LHCN-M2 (cell line): ENCODE measurements at regions not wholly inside any gene's neighbourhood (a gene's known extent, or its start where the extent isn't known, plus 50 kb on each side); places are given as distances from the start of the nearest gene placed in this dataset.
"Not testable (repeated sequence)": the region's sequence is repeated elsewhere in the genome, so short reads cannot be mapped to it uniquely, and the experiment has no call there.

Experiments used
- DNase-seq: peaks from one replicate; pipeline ENCODE4 v3.0.0-alpha.2; 2012; ENCODE audit warnings: low read depth

- DNase-seq, result no peak
Measured at GRCh38 chr14:89661392-89661791, 244.4 kb upstream of the FOXN3 start.

DNA sequence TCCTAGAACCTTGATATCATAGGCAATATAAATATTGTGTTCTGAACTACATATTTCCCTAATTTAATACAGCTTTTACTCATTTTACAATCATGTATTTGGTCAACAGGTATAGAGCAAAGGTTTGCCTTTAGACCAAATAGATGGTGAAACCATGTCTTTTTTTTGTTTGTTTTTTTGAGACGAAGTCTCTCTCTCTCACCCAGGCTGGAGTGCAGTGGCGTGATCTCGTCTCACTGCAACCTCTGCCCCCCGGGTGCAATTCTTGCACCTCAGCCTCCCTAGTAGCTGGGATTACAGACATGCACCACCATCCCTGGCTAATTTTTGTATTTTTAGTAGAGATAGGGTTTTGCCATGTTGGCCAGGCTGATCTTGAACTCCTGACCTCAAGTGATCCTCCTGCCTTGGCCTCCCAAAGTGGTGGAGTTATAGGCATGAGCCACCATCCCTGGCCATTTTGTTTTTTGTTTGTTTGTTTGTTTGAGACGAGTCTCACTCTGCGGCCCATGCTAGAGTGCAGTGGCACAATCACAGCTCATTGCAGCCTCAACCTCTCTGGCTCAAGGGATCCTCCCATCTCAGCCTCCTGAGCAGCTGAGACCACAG is 243.7 kb upstream of the FOXN3 start:
- not testable (repeated sequence) for DNase-seq

DNA sequence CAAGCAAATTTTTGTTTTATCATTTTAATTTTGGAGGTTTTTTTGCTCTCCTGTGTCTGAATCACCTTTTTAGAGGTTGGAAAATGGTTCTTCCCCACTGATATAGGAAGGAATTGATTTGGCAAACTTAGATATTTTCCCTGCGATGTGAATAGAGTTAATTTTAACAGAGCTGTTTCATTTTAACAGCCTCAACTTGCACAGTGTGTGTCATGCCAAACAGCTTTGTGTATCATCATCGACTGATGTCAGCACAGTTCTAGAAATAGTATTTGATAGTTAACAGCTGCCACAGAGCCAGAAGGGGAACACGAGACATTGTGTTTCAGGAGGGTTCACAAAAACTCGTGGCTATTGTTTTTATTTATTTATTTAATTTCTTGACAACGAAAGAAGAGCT is 243.1 kb upstream of the FOXN3 start:
- DNase-seq, result peak; percentile 78

DNA sequence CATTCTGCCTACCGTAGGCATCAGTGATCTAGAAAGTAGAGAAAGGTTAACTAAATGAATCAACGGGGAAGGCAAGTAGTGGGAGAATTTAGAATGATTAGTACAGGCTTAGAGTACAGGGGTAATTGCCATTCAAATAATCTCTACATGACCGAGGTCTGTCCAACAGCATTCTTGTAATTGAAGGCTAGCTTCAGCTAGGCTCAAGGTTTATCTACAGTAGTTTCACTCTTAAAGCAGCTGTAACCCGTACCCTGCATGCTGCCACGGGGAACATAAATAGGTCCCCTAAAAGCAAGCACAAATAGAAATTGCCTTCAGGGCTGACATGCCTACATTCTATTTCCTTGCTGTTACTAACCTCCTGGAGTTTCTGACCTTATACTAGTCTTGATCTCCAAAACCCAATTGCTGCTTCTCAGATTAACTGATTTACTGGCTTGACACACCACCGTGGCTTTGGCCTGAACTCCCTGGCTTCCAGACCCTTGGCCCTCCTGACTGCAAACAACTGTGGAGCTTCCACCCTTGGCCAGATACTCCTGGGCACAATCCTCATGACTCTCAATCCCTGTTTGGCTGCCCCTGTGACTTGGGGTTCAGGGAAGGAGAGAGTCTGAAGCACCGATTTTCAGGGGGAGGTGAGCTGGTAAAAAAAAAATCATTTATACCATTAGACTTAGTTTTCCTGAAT is 242.1 kb upstream of the FOXN3 start:
- DNase-seq, result no peak

GRCh38 chr14:89657014-89657413 is 240.0 kb upstream of the FOXN3 start:
- DNase-seq, result no peak

GRCh38 chr14:89654998-89655397 is 238.0 kb upstream of the FOXN3 start:
- DNase-seq, result no peak

DNA sequence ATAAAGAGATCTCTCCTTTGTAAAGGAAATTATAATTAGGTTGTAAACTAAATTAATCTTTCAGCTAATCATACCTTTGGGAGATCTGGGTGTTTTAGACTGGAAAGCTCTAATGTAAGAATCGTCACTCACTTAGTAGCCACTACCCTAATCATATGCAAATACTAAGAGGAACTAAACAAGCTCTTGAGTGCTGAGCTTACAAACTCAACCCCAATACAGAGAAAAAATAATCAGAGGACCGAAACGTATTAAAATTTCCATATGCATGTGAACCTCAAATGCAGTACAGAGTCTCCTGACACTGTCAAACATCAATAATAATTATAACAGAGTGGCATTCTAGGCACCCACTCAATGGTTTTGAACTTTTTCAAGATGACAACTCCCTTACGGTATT is 235.3 kb upstream of the FOXN3 start:
- DNase-seq, result no peak

DNA sequence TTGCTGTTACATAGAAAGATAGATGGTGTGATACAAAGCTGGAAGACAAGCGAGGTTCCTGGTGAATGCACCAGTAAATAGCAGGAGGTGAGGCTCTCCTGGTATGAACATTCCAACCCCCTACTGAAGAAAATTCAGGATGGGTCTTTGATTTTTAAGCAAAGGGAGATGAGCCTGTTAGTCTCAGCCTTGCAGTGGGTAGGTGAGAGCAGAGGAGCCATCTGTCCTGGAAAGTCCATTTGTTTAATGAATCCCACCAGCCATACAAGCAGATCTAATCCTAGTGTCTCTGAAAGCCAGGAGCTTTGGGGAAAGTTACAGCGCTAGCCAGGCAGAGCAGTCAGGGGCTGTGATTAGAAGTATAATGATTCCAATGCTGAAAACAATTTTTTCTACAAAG is 234.8 kb upstream of the FOXN3 start:
- no peak for DNase-seq

GRCh38 chr14:89650077-89650978 is 233.3 kb upstream of the FOXN3 start:
- DNase-seq, result no peak

DNA sequence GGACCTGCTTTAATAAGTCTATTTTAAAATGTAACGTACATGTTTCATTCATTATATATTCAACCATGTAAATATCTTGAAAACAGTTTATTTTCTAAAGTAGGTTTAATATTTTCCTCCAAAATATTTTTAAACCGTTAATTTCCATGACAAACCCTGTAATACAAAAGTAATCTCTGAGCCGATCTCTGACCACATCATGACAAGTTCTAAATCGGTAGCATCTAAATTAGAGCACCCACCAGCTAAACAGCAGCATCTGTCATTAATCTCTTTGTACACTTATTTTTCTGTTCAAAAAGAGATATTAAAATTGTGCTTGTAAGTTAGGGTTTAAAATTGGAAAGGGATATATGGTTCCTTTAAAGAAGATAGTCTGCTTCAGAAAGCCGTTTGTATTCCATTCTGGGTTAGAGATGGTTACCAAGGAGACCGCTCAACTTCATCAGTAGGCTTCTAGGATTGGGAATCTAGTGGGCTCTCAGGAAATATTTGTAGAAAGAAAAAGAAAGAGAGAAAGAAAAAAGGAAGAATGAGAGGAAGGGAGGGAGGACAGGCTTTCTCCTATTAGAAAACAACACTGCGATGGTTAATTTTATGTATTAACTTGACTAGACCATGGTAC is 232.5 kb upstream of the FOXN3 start:
- no peak for DNase-seq

- no peak for DNase-seq
Measured at GRCh38 chr14:89648924-89649323, 231.9 kb upstream of the FOXN3 start.

- no peak for DNase-seq
Measured at GRCh38 chr14:89648510-89648909, 231.5 kb upstream of the FOXN3 start.

GRCh38 chr14:89646971-89647370 is 229.9 kb upstream of the FOXN3 start:
- no peak for DNase-seq

DNA sequence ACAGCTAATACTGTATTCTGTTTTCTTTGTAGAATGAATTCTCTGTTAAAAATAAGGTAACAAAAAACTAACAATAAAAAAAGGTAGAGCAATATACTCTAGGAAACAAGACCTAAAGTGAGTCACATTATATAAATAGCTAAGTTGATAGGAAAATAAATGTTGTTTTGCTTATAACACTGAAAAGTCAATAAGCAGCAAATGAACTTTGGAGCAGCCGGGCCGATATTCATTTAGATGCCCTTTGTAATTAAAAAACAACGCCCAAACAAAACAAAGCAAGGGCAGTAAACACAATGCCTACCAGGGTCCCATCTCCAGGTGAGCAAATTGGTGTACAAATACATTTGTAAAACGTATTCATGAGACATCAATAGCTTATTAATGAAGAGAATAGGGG is 227.6 kb upstream of the FOXN3 start:
- DNase-seq, result no peak

DNA sequence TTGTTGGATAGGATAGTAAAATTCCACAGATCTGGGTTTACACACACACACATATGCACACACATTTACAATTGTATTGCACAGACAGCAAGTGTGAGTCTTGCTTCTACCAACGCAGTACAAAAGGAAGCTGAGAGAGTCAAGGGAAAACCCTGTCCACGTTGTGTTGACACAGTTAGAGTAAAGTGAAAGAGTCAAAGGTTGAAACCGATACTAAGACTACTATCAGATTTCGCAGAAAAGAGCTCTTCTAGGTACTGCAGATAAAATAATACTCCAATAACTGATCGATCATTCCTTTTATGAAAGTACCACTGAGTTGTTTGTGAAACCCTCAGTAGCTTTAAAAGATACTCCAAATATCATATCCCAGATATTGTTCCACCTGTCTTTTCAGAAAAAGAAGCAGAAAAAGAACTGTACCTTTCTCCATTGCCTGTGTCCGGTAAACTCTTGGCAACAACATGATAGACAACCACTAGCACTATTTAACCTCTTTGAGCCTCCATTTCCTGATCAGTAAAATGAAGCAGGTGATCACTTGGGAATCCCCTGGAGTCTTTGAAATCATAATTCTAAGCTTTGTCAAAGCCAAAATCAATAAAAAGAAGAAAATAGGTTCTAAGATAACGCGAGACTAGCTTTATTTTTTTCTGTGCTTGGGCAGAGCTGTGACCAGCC is 224.6 kb upstream of the FOXN3 start:
- no peak for DNase-seq

DNA sequence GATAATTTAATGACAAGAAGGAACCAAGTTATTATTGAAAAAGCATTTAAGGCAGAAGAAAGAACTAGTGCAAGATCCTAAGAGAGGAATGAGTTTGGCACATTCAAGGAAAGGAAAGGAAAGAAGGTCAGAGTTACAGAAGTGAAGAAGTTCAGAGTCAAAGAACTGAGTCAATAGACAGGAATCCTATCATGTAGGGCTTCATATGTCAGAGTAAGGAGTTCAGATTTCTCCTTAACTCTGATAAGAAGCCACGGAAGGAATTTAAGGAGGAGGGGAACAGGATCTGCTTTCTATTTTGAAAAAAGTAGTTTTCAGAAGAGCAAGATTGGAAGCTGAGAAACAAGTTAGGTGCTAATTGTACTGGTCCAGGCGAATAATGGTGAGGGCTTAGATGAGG is 223.1 kb upstream of the FOXN3 start:
- DNase-seq, result no peak

GRCh38 chr14:89639687-89640086 is 222.7 kb upstream of the FOXN3 start:
- no peak for DNase-seq

DNA sequence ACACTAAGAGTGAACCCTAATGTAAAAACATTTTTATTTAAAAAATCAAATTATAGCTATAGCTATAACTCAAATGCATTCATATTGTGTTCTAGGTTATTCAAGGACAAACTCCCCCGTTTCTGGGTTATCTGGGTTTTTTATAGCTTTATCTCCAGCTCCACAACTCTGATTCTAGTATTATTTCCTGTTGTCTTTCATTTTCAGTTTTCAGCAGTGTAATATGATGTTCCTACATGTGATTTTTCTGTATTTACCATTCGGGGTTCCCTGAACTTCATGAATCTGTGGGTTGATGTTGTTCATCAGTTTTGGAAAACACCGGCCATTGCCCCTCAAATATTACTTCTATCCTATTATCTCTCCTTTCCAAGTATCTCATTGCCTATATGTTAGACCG is 221.9 kb upstream of the FOXN3 start:
- DNase-seq, result no peak

DNA sequence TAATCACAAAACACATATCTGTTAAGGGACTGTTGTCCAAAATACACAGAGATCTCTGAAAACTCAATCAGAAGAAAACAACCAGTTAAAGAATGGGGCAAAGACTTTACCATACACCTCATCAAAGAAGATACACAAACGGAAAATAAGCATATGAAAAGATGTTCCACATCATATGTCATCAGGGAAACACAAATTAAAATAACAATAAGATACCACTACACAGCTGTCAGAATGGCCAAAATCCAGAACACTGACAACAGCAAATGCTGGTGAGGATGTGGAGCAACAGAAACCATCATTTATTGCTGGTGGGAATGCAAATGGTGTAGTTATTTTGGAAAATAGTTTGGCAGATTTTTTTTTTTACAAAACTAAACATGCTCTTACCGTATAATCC is 220.5 kb upstream of the FOXN3 start:
- DNase-seq, result no peak

- no peak for DNase-seq
Measured at GRCh38 chr14:89635615-89636014, 218.6 kb upstream of the FOXN3 start.

- DNase-seq, result no peak
Measured at GRCh38 chr14:89634037-89634436, 217.0 kb upstream of the FOXN3 start.
